Prostate gland (tissue), 2 donors: ENCODE measurements at regions not wholly inside any gene's neighbourhood (a gene's known extent, or its start where the extent isn't known, plus 50 kb on each side); places are given as distances from the start of the nearest gene placed in this dataset.

ENCODE experiments used
- DNase-seq: peaks from one replicate; pipeline ENCODE4 v3.0.0-alpha.2; 2019; ENCODE audit warnings: low spot score
- H3K27ac ChIP-seq, 2 donors: fragments of 200-600 bp; sonication (generic); 2 replicates each; pipeline ENCODE4 v1.5.1; 2017 to 2019
- H3K27me3 ChIP-seq: fragments of 200-600 bp; sonication (generic); replicated peaks from 2 replicates; pipeline ENCODE4 v1.5.1; 2019; ENCODE audit not compliant: insufficient read depth
- H3K36me3 ChIP-seq, 2 donors: fragments of 200-600 bp; sonication (generic); 1 replicate in 1 of 2; 2 replicates in 1 of 2; pipeline versions ENCODE4 v1.5.1 to v1.8.1; 2017 to 2019
- H3K4me1 ChIP-seq: fragments of 200-600 bp; sonication (generic); replicated peaks from 2 replicates; pipeline ENCODE4 v1.5.1; 2019
- H3K4me3 ChIP-seq, 2 donors: fragments of 200-600 bp; sonication (generic); 2 replicates each; pipeline ENCODE4 v1.5.1; 2017 to 2019
- H3K9me3 ChIP-seq: fragments of 200-600 bp; sonication (generic); 2 replicates; pipeline ENCODE4 v1.5.1; 2017
- CTCF ChIP-seq, 4 experiments: fragments of 200-600 bp in 2 of 4; fragments of 450-650 bp in 2 of 4; sonication (generic) in 2 of 4; IDR thresholded peaks; 1 replicate in 3 of 4; 2 replicates in 1 of 4; pipeline ENCODE4 v1.5.1; 2016 to 2019; ENCODE audit warnings: antibody characterized with exemption in 4 of 4, mild to moderate bottlenecking in 2 of 4, moderate library complexity in 2 of 4
- POLR2A ChIP-seq: fragments of 450-650 bp; IDR thresholded peaks from one replicate; pipeline ENCODE4 v1.6.1; 2016; ENCODE audit warnings: antibody characterized with exemption, mild to moderate bottlenecking
- POLR2AphosphoS5 ChIP-seq: sonication (generic); formaldehyde crosslinking; IDR thresholded peaks from one replicate; pipeline ENCODE4 v1.6.1; 2017; ENCODE audit warnings: antibody characterized with exemption
- WGBS: methylation state at CpG from one replicate; pipeline ENCODE4 v1.1.5; 2018; 5-methylcytosine and 5-hydroxymethylcytosine counted together
- intact Hi-C: fragments of 100-400 bp; cut with DNase I; formaldehyde crosslinking; loops from one replicate; pipeline ENCODE4 v1.14.2; 2022

DNA sequence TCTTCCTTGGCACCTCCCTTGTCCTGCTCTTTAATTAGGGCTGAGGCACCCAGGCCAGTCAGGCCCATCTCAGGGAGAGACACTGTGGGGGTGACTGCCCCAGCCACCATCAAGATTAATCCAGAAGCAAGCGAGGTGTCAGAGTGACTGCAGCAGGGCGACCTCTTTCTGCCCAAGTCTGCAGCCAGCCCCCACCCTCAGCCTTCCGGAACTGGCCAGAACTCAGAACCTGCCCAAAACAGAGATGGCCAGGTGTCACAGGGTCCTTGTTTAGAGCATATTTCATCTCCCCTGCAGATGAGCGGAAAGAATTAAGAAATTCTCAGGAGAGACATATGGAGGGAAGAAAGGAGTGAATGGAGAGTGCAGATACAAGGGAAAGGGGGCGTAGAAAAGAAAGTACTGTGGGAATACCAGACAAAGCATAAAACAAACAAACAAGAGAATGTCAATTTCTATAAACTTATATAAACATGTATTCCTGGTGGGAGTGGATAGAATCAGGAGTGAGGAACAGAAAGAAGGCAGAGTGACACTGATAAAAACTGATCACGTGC lies 188.8 kb upstream of the NRP1 start:
- TF ChIP-seq POLR2AphosphoS5, result no peak
- no peak for TF ChIP-seq CTCF (IDR thresholded peaks at IDR 0.05)
- no peak for TF ChIP-seq POLR2A
- no peaks in the 10 kb centered on the region for H3K4me1 ChIP-seq
- intact Hi-C loops, result no loop called here
- WGBS, result 92% methylated on average over 6 of the region's 6 CpGs
- H3K36me3 ChIP-seq, result no peaks in the 10 kb centered on the region
- no peak overlapping the region for H3K4me3 ChIP-seq
- no peak overlapping the region for H3K27ac ChIP-seq
- H3K9me3 ChIP-seq, result no peaks in the 10 kb centered on the region
- DNase-seq, result no peak
- H3K27me3 ChIP-seq, result no peaks in the 10 kb centered on the region

DNA sequence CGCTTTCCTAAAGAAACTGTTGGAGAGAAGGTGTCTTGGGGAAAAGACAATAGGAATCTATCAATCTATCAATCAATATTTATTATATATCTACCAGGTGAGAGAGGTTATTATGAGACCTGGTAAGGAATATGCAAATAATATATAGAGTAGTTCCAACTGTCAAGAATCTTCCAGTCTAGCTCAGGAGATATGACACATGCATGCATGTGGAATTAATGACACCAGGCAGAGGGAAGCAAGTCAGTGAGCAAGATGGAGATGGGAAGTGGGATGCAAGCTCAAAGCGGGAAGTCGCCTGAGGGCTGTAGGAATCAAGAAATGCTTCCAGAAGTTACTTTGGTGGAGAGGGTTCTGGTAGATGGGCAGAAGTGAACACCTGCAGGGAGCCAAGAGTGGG lies 187.4 kb upstream of the NRP1 start:
- DNase-seq, result no peak
- no peak overlapping the region for H3K27ac ChIP-seq
- 95% methylated on average over 3 of the region's 3 CpGs for WGBS
- H3K36me3 ChIP-seq, result no peaks in the 10 kb centered on the region
- no peaks in the 10 kb centered on the region for H3K9me3 ChIP-seq
- no peaks in the 10 kb centered on the region for H3K4me1 ChIP-seq
- no peak overlapping the region for H3K4me3 ChIP-seq
- intact Hi-C loops, result no loop called here
- H3K27me3 ChIP-seq, result no peaks in the 10 kb centered on the region
- TF ChIP-seq CTCF (IDR thresholded peaks at IDR 0.05) (no peak), POLR2AphosphoS5 (no peak), POLR2A (no peak)

- H3K27me3 ChIP-seq, result no peaks in the 10 kb centered on the region
- DNase-seq, result peak; percentile 22
- intact Hi-C loops, result no loop called here
- 7% methylated on average over 4 of the region's 4 CpGs for WGBS
- no peaks in the 10 kb centered on the region for H3K4me1 ChIP-seq
- H3K9me3 ChIP-seq, result no peaks in the 10 kb centered on the region
- TF ChIP-seq CTCF (IDR thresholded peaks at IDR 0.05) (peak in 1 of 4 experiments; percentile 8), POLR2AphosphoS5 (peak; percentile 18), POLR2A (no peak)
- H3K27ac ChIP-seq, result no peak overlapping the region
- no peak overlapping the region for H3K4me3 ChIP-seq
- no peaks in the 10 kb centered on the region for H3K36me3 ChIP-seq
These were observed 186.6 kb upstream of the NRP1 start for GRCh38 chr10:33521062-33521461.

DNA sequence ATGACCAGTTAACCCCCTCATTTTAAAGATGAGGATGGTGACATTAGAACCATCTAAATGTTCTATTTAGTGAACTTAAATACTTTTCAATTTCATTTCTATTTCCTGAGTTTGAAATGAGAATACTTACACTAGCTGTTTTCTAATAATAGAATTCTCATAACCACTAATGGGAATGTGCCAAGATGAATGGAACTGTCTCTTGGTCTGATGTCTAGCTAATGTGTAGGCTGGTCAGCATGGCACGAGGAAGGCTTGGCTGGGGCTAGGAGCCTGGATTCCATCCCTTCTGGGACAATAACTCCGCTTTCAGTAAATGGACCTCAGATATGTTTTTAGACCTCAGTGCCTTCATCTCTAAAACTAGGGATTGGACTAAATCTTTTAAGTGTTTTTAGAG lies 185.8 kb upstream of the NRP1 start:
- intact Hi-C loops, result no loop called here
- Histone ChIP-seq H3K36me3 (no peaks in the 10 kb centered on the region), H3K4me3 (no peak overlapping the region), H3K4me1 (no peaks in the 10 kb centered on the region), H3K27ac (no peak overlapping the region), H3K9me3 (no peaks in the 10 kb centered on the region), H3K27me3 (no peaks in the 10 kb centered on the region)
- DNase-seq, result no peak
- WGBS, result 75% methylated on average over 2 of the region's 2 CpGs
- TF ChIP-seq POLR2AphosphoS5, result no peak
- TF ChIP-seq CTCF (IDR thresholded peaks at IDR 0.05), result no peak
- no peak for TF ChIP-seq POLR2A

DNA sequence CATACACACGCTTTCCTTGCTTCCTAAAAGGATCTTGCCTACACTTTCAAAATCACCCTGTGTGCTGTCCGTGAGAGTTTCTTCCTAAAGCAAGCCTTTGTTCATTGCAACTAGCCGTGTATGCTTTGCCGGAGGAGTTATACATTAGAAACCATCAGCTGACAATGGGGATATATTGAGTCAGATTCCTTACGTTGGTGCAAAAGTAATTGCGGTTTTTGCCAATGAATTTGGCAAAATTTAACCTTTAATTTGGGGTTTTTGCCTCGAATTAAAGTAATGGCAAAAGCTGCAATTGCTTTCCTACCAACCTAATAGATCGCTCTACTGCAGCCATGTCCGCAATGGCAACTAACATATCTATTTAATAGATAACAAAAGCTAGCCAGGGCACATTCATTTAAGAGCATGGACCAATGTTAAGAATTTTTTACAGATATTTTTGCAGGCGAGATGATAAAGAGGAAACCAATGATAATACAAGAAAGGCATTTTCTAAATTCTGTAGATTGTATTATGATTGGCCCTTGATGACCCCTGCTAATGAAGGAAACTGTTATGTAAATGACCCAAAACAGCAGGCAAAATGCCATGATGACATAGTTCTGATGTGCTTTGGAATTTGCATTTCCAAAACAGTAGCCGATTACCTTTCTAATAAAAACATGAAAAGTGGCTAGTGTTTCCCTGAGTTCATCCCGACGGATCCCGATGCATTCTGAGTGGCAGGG lies 184.8 kb upstream of the NRP1 start:
- WGBS, result 82% methylated on average over 14 of the region's 14 CpGs

More for the DNA sequence above, 184.8 kb upstream of the NRP1 start:
- TF ChIP-seq CTCF (IDR thresholded peaks at IDR 0.05), result no peak
- TF ChIP-seq POLR2AphosphoS5, result no peak
- TF ChIP-seq POLR2A, result no peak
- no peaks in the 10 kb centered on the region for H3K4me1 ChIP-seq
- intact Hi-C loops, result no loop called here
- no peak for DNase-seq
- no peak overlapping the region for H3K4me3 ChIP-seq
- H3K9me3 ChIP-seq, result no peaks in the 10 kb centered on the region
- H3K27me3 ChIP-seq, result no peaks in the 10 kb centered on the region
- no peak overlapping the region for H3K27ac ChIP-seq
- H3K36me3 ChIP-seq, result no peaks in the 10 kb centered on the region
